ENCODE measurements at regions not wholly inside any gene's neighbourhood (a gene's known extent, or its start where the extent isn't known, plus 50 kb on each side); places are given as distances from the start of the nearest gene placed in this dataset.

- H3K9me3 ChIP-seq, result peaks cover 0 to 12% (median 0%) of the 10 kb centered on the region in 12 donors
- WGBS, 4 donors, result 92 to 94% (median 93%) methylated on average over 3 of the region's 3 CpGs
- ATAC-seq, result no peak
Measured at GRCh38 chr10:32120147-32120546, 63.9 kb upstream of the KIF5B start.

GRCh38 chr10:32114508-32114907 is 58.3 kb upstream of the KIF5B start:
- Histone ChIP-seq H3K27me3 (no peaks in the 10 kb centered on the region), H3K27ac (no peak overlapping the region), H3K9me3 (no peaks in the 10 kb centered on the region), H3K4me1 (peaks cover 0 to 12% (median 0%) of the 10 kb centered on the region in 12 donors), H3K4me3 (no peak overlapping the region), H3K36me3 (no peaks in the 10 kb centered on the region)
- WGBS, 4 donors, result 0 to 93% (median 74%) methylated on average over 1 of the region's 1 CpG
- intact Hi-C loops (cut with DNase I), result no loop called here
- ATAC-seq, result no peak
- no peak for DNase-seq
- TF ChIP-seq CTCF (IDR thresholded peaks at IDR 0.05), result no peak
- TF ChIP-seq POLR2A (IDR thresholded peaks at IDR 0.05), result no peak

More at GRCh38 chr10:32120147-32120546, 63.9 kb upstream of the KIF5B start:
- no peak for TF ChIP-seq POLR2A (IDR thresholded peaks at IDR 0.05)
- TF ChIP-seq CTCF (IDR thresholded peaks at IDR 0.05), result no peak
- intact Hi-C loops (cut with DNase I), result no loop called here
- no peak for DNase-seq
- no peaks in the 10 kb centered on the region for H3K27me3 ChIP-seq
- no peak overlapping the region for H3K4me3 ChIP-seq
- H3K27ac ChIP-seq, result no peak overlapping the region
- no peaks in the 10 kb centered on the region for H3K4me1 ChIP-seq
- H3K36me3 ChIP-seq, result no peaks in the 10 kb centered on the region

GRCh38 chr10:32112055-32112454 is 55.8 kb upstream of the KIF5B start:
- H3K27me3 ChIP-seq, result no peaks in the 10 kb centered on the region
- H3K27ac ChIP-seq, result peak overlapping the region in 3 of 12 donors; percentile 44 to 55 (median 52)
- WGBS, 4 donors, result 21 to 58% (median 47%) methylated on average over 3 of the region's 3 CpGs
- intact Hi-C loops (cut with DNase I), result no loop called here
- TF ChIP-seq POLR2A (IDR thresholded peaks at IDR 0.05) (no peak), CTCF (IDR thresholded peaks at IDR 0.05) (no peak)
- ATAC-seq, result peak in 2 of 4 donors; percentile 65 to 70
- H3K4me1 ChIP-seq, result peaks cover 0 to 12% (median 0%) of the 10 kb centered on the region in 12 donors
- no peaks in the 10 kb centered on the region for H3K9me3 ChIP-seq
- DNase-seq, result no peak
- H3K36me3 ChIP-seq, result no peaks in the 10 kb centered on the region
- no peak overlapping the region for H3K4me3 ChIP-seq

GRCh38 chr10:32111585-32111984 is 55.4 kb upstream of the KIF5B start:
- 88 to 97% (median 93%) methylated on average over 3 of the region's 3 CpGs for WGBS, 4 donors
- Histone ChIP-seq H3K27me3 (no peaks in the 10 kb centered on the region), H3K4me3 (no peak overlapping the region), H3K36me3 (no peaks in the 10 kb centered on the region), H3K9me3 (no peaks in the 10 kb centered on the region), H3K4me1 (peaks cover 0 to 12% (median 0%) of the 10 kb centered on the region in 12 donors), H3K27ac (peak overlapping the region in 3 of 12 donors; percentile 9 to 52 (median 44))
- no peak for ATAC-seq
- TF ChIP-seq POLR2A (IDR thresholded peaks at IDR 0.05) (no peak), CTCF (IDR thresholded peaks at IDR 0.05) (no peak)
- intact Hi-C loops (cut with DNase I), result no loop called here
- DNase-seq, result no peak

All from heart left ventricle (tissue), 16 donors.